T-cell (primary cell): ENCODE measurements at regions not wholly inside any gene's neighbourhood (a gene's known extent, or its start where the extent isn't known, plus 50 kb on each side); places are given as distances from the start of the nearest gene placed in this dataset.

Experiments
- ATAC-seq, 4 experiments: fragments of 200-7000 bp in 3 of 4; fragments of 150-1000 bp in 1 of 4; cut with Tn5 transposase; replicated peaks in 1 of 4; 1 replicate in 3 of 4; 2 replicates in 1 of 4; pipeline ENCODE4 v1.10.0; 2021; ENCODE audit warnings: moderate library complexity in 3 of 4, mild to moderate bottlenecking in 2 of 4, moderate number of reproducible peaks in 1 of 4
- CTCF ChIA-PET, 2 donors: fragments of 300-600 bp; sonication (Branson Sonifier 250); formaldehyde crosslinking; loops; one replicate each; lab custom pipeline; 2022; ENCODE audit warnings: antibody characterized with exemption in 2 of 2; lab: Charles Lee
- POLR2A ChIA-PET, 2 donors: fragments of 300-600 bp; sonication (Branson Sonifier 250); formaldehyde crosslinking; loops; one replicate each; lab custom pipeline; 2022; ENCODE audit warnings: antibody characterized with exemption in 2 of 2; lab: Charles Lee
- DNase-seq, 35 experiments: peaks; one replicate each; pipeline versions ENCODE4 v3.0.0 to v3.0.0-alpha.2; 2013 to 2023
- H3K27ac ChIP-seq: one replicate; pipeline ENCODE4 v1.5.1; 2013; ENCODE audit warnings: low read length
- H3K27me3 ChIP-seq, 2 experiments: replicated peaks in 1 of 2; 1 replicate in 1 of 2; 2 replicates in 1 of 2; pipeline versions ENCODE4 v1.6.1 to v1.7.0; 2013; ENCODE audit warnings: low read length in 1 of 2, mixed read lengths in 1 of 2; ENCODE audit not compliant: control insufficient read depth in 2 of 2, insufficient read depth in 2 of 2; ENCODE audit errors: extremely low read depth in 1 of 2
- H3K36me3 ChIP-seq, 2 donors: 1 replicate in 1 of 2; 2 replicates in 1 of 2; pipeline versions ENCODE4 v1.6.1 to v1.7.0; 2013; ENCODE audit warnings: low read length in 1 of 2; ENCODE audit not compliant: control insufficient read depth in 2 of 2, insufficient read depth in 1 of 2; ENCODE audit errors: extremely low read depth in 1 of 2
- H3K4me1 ChIP-seq, 2 experiments: 1 replicate in 1 of 2; 2 replicates in 1 of 2; pipeline versions ENCODE4 v1.6.1 to v1.7.0; 2013; ENCODE audit warnings: low read length in 2 of 2, mixed read lengths in 1 of 2; ENCODE audit not compliant: insufficient read depth in 2 of 2, control insufficient read depth in 1 of 2; ENCODE audit errors: extremely low read depth in 1 of 2
- H3K4me3 ChIP-seq, 2 donors: 1 replicate in 1 of 2; 2 replicates in 1 of 2; pipeline versions ENCODE4 v1.5.1 to v1.7.0; 2013; ENCODE audit warnings: mild to moderate bottlenecking in 2 of 2, low read length in 1 of 2, moderate library complexity in 1 of 2; ENCODE audit not compliant: control insufficient read depth in 1 of 2; ENCODE audit errors: extremely low read depth in 1 of 2
- H3K9me3 ChIP-seq: 2 replicates; pipeline ENCODE4 v1.7.0; 2013
- H3K27ac Mint-ChIP-seq, 2 donors: one replicate each; pipeline ENCODE4 v1.8.0; 2020 to 2021; ENCODE audit warnings: mild to moderate bottlenecking in 2 of 2, mixed read lengths in 2 of 2
- H3K27me3 Mint-ChIP-seq, 2 donors: one replicate each; pipeline ENCODE4 v1.8.0; 2021 to 2022; ENCODE audit warnings: mixed read lengths in 2 of 2
- H3K36me3 Mint-ChIP-seq: one replicate; pipeline ENCODE4 v1.8.0; 2021; ENCODE audit warnings: mixed read lengths
- H3K4me1 Mint-ChIP-seq, 3 donors: one replicate each; pipeline ENCODE4 v1.8.0; 2020 to 2022; ENCODE audit warnings: mixed read lengths in 3 of 3, mild to moderate bottlenecking in 1 of 3
- H3K4me3 Mint-ChIP-seq, 3 donors: one replicate each; pipeline ENCODE4 v1.8.0; 2020 to 2022; ENCODE audit warnings: mild to moderate bottlenecking in 3 of 3, mixed read lengths in 3 of 3, moderate library complexity in 3 of 3
- H3K9me3 Mint-ChIP-seq, 3 donors: one replicate each; pipeline ENCODE4 v1.8.0; 2020 to 2022; ENCODE audit warnings: mixed read lengths in 3 of 3
- WGBS: methylation state at CpG from one replicate; pipeline ENCODE4 v1.1.5; 2013; ENCODE audit warnings: missing lambda C conversion rate; ENCODE audit not compliant: insufficient coverage; 5-methylcytosine and 5-hydroxymethylcytosine counted together

- Histone ChIP-seq H3K36me3 (no peaks in the 10 kb centered on the region), H3K9me3 (no peaks in the 10 kb centered on the region), H3K27ac (peak overlapping the region; percentile 76), H3K4me3 (peak overlapping the region; percentile 67 to 88), H3K27me3 (no peaks in the 10 kb centered on the region), H3K4me1 (peaks cover 5 to 10% of the 10 kb centered on the region in 2 experiments)
- Mint-ChIP-seq H3K4me3 (peak overlapping the region; percentile 84 to 91 (median 84)), H3K27me3 (peaks cover 0 to 6% of the 10 kb centered on the region in 2 donors), H3K27ac (peak overlapping the region; percentile 92 to 97), H3K4me1 (peaks cover 40 to 51% (median 48%) of the 10 kb centered on the region in 3 donors), H3K9me3 (no peaks in the 10 kb centered on the region), H3K36me3 (no peaks in the 10 kb centered on the region)
- whole genome bisulfite sequencing, result 2% methylated on average over 46 of the region's 48 CpGs
- POLR2A ChIA-PET, result no interaction called here
- DNase-seq (peak; percentile 88 to 96 (median 93)), ATAC-seq (peak; percentile 91 to 96 (median 95))
- CTCF ChIA-PET, result no interaction called here
Observed at GRCh38 chr15:26082221-26083109, 219.3 kb upstream of the ATP10A start.

- POLR2A ChIA-PET, result interaction anchor here in 1 of 2 donors (0.6 kb wide), 1 partner anchor 29 kb away, joined by 3 read pairs; no protein-coding TSS in a partner anchor
- Histone ChIP-seq H3K36me3 (no peaks in the 10 kb centered on the region), H3K9me3 (no peaks in the 10 kb centered on the region), H3K27me3 (no peaks in the 10 kb centered on the region), H3K4me3 (peak overlapping the region; percentile 67 to 88), H3K27ac (peak overlapping the region; percentile 76), H3K4me1 (peaks cover 5 to 10% of the 10 kb centered on the region in 2 experiments)
- Mint-ChIP-seq H3K9me3 (no peaks in the 10 kb centered on the region), H3K4me3 (peak overlapping the region; percentile 84 to 91 (median 84)), H3K4me1 (peaks cover 40 to 51% (median 48%) of the 10 kb centered on the region in 3 donors), H3K27me3 (peaks cover 0 to 6% of the 10 kb centered on the region in 2 donors), H3K36me3 (no peaks in the 10 kb centered on the region), H3K27ac (peak overlapping the region; percentile 92 to 97)
- DNase-seq (peak in 2 of 35 experiments; percentile 2 to 8), ATAC-seq (peak in 2 of 4 experiments; percentile 34)
- CTCF ChIA-PET, result no interaction called here
- 23% methylated on average over 5 of the region's 10 CpGs for WGBS
Observed at GRCh38 chr15:26081758-26082220, 218.7 kb upstream of the ATP10A start.

- peaks cover 0 to 2% of the 10 kb centered on the region in 2 experiments for H3K27me3 ChIP-seq
- Mint-ChIP-seq H3K36me3 (no peaks in the 10 kb centered on the region), H3K9me3 (no peaks in the 10 kb centered on the region), H3K4me1 (peaks cover 16 to 34% (median 25%) of the 10 kb centered on the region in 3 donors), H3K27ac (no peak overlapping the region), H3K27me3 (peaks cover 12 to 15% of the 10 kb centered on the region in 2 donors), H3K4me3 (no peak overlapping the region)
- no CpG with 5 or more reads among the region's 4 CpGs for WGBS
- CTCF ChIA-PET, result no interaction called here
- no peaks in the 10 kb centered on the region for H3K36me3 ChIP-seq
- no peak overlapping the region for H3K4me3 ChIP-seq
- DNase-seq (no peak), ATAC-seq (no peak)
- POLR2A ChIA-PET, result no interaction called here
- H3K4me1 ChIP-seq, result no peaks in the 10 kb centered on the region
- no peaks in the 10 kb centered on the region for H3K9me3 ChIP-seq
- no peak overlapping the region for H3K27ac ChIP-seq
Observed at GRCh38 chr15:26075770-26076169, 212.6 kb upstream of the ATP10A start.

GRCh38 chr15:26073430-26074333, 210.6 kb upstream of the ATP10A start:
- ATAC-seq, result peak in 1 of 4 experiments; percentile 34
- no peak overlapping the region for H3K4me3 Mint-ChIP-seq
- POLR2A ChIA-PET, result no interaction called here
- Histone ChIP-seq H3K4me3 (no peak overlapping the region), H3K9me3 (no peaks in the 10 kb centered on the region), H3K27ac (no peak overlapping the region), H3K27me3 (peaks cover 0 to 7% of the 10 kb centered on the region in 2 experiments), H3K36me3 (no peaks in the 10 kb centered on the region), H3K4me1 (no peaks in the 10 kb centered on the region)
- H3K27ac Mint-ChIP-seq, result no peak overlapping the region
- CTCF ChIA-PET, result no interaction called here
- H3K9me3 Mint-ChIP-seq, result no peaks in the 10 kb centered on the region
- H3K27me3 Mint-ChIP-seq, result peaks cover 22 to 23% of the 10 kb centered on the region in 2 donors
- no CpG with 5 or more reads among the region's 6 CpGs for WGBS
- peaks cover 7 to 15% (median 9%) of the 10 kb centered on the region in 3 donors for H3K4me1 Mint-ChIP-seq
- no peaks in the 10 kb centered on the region for H3K36me3 Mint-ChIP-seq
- DNase-seq, result no peak

- Mint-ChIP-seq H3K27me3 (peaks cover 24 to 28% of the 10 kb centered on the region in 2 donors), H3K36me3 (no peaks in the 10 kb centered on the region), H3K4me1 (no peaks in the 10 kb centered on the region), H3K9me3 (no peaks in the 10 kb centered on the region), H3K27ac (no peak overlapping the region), H3K4me3 (no peak overlapping the region)
- Histone ChIP-seq H3K27me3 (peaks cover 0 to 7% of the 10 kb centered on the region in 2 experiments), H3K9me3 (no peaks in the 10 kb centered on the region), H3K27ac (no peak overlapping the region), H3K4me1 (no peaks in the 10 kb centered on the region), H3K4me3 (no peak overlapping the region), H3K36me3 (no peaks in the 10 kb centered on the region)
- POLR2A ChIA-PET, result interaction anchor here in 1 of 2 donors (1.0 kb wide), 1 partner anchor 20 kb away, joined by 3 read pairs; no protein-coding TSS in a partner anchor
- DNase-seq (no peak), ATAC-seq (no peak)
- 60% methylated on average over 8 of the region's 8 CpGs for WGBS
- CTCF ChIA-PET, result no interaction called here
Observed at GRCh38 chr15:26070095-26070532, 207.0 kb upstream of the ATP10A start.

GRCh38 chr15:26069231-26069641, 206.1 kb upstream of the ATP10A start:
- Histone ChIP-seq H3K36me3 (no peaks in the 10 kb centered on the region), H3K4me3 (no peak overlapping the region), H3K27me3 (peaks cover 0 to 7% of the 10 kb centered on the region in 2 experiments), H3K27ac (no peak overlapping the region), H3K9me3 (no peaks in the 10 kb centered on the region), H3K4me1 (no peaks in the 10 kb centered on the region)
- H3K27ac Mint-ChIP-seq, result no peak overlapping the region
- no CpG with 5 or more reads among the region's 1 CpG for WGBS
- H3K9me3 Mint-ChIP-seq, result no peaks in the 10 kb centered on the region
- H3K36me3 Mint-ChIP-seq, result no peaks in the 10 kb centered on the region
- ATAC-seq (no peak), DNase-seq (no peak)
- POLR2A ChIA-PET, result interaction anchor here in 1 of 2 donors (0.6 to 1.0 kb wide), 2 partner anchors 20 to 340 kb away, joined by 3 read pairs; no protein-coding TSS in a partner anchor
- H3K4me1 Mint-ChIP-seq, result no peaks in the 10 kb centered on the region
- CTCF ChIA-PET, result no interaction called here
- no peak overlapping the region for H3K4me3 Mint-ChIP-seq
- peaks cover 24 to 28% of the 10 kb centered on the region in 2 donors for H3K27me3 Mint-ChIP-seq
